Esophagus muscularis mucosa (tissue), 2 donors: ENCODE measurements at regions not wholly inside any gene's neighbourhood (a gene's known extent, or its start where the extent isn't known, plus 50 kb on each side); places are given as distances from the start of the nearest gene placed in this dataset.

Experiments
- EP300 ChIP-seq: sonication (generic); formaldehyde crosslinking; IDR thresholded peaks from one replicate; pipeline ENCODE4 v1.6.1; 2017; ENCODE audit warnings: antibody characterized with exemption
- POLR2A ChIP-seq: fragments of 450-650 bp; IDR thresholded peaks from one replicate; pipeline ENCODE4 v1.6.1; 2017; ENCODE audit warnings: antibody characterized with exemption, moderate library complexity, mild to moderate bottlenecking, low read depth

GRCh38 chr2:120466704-120467054 is 120.7 kb downstream of the INHBB start:
- no peak for TF ChIP-seq EP300
- no peak for TF ChIP-seq POLR2A
